BLaER1 treated with 17β-estradiol and CSF1 and Interleukin-3, amounts not matched to agents 10 nM and 100 nM (cell line): ENCODE measurements at regions not wholly inside any gene's neighbourhood (a gene's known extent, or its start where the extent isn't known, plus 50 kb on each side); places are given as distances from the start of the nearest gene placed in this dataset.

Experiments
- H3K27ac ChIP-seq, 11 experiments: shearing (Covaris generic); formaldehyde crosslinking; 2 replicates each; pipeline ENCODE4 v1.8.1; 2022
- H3K27me3 ChIP-seq, 11 experiments: shearing (Covaris generic); formaldehyde crosslinking; 2 replicates each; pipeline ENCODE4 v1.8.1; 2022
- H3K36me3 ChIP-seq, 11 experiments: shearing (Covaris generic); formaldehyde crosslinking; 2 replicates each; pipeline ENCODE4 v1.8.1; 2022
- H3K4me1 ChIP-seq, 10 experiments: shearing (Covaris generic); formaldehyde crosslinking; 2 replicates each; pipeline ENCODE4 v1.8.1; 2022
- H3K4me2 ChIP-seq, 11 experiments: shearing (Covaris generic); formaldehyde crosslinking; 2 replicates each; pipeline ENCODE4 v1.8.1; 2022
- H3K4me3 ChIP-seq, 10 experiments: shearing (Covaris generic); formaldehyde crosslinking; 2 replicates each; pipeline ENCODE4 v1.8.1; 2022
- H3K9ac ChIP-seq, 11 experiments: shearing (Covaris generic); formaldehyde crosslinking; 2 replicates each; pipeline ENCODE4 v1.8.1; 2022
- H3K9me3 ChIP-seq, 11 experiments: shearing (Covaris generic); formaldehyde crosslinking; replicated peaks in 1 of 11; 2 replicates each; pipeline ENCODE4 v1.8.1; 2022
- H4K20me1 ChIP-seq, 11 experiments: shearing (Covaris generic); formaldehyde crosslinking; 2 replicates each; pipeline ENCODE4 v1.8.1; 2022
- Cebpa-rat ChIP-seq, 11 experiments: shearing (Covaris generic); IDR thresholded peaks; 2 replicates each; pipeline ENCODE4 v1.8.1; 2022

DNA sequence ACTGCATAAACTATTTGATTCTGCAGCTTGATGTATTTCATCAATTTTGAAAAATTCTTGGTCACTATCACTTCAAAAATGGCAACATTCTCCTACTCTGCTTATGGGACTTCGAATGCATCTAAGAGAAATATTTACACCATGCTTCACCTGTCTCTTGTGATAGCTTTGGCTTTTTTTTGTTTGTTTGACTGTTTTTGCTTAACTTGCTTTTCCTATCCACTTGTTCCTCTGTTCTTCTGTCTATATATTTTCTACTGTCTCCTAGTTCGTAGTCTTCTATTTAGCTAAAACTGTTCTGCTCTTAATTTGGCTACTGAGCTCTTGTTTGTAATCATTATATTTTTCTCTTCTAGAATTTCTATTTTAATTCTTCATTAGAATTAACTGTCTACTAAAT is 94.4 kb downstream of the INHBA start:
- TF ChIP-seq Cebpa-rat (IDR thresholded peaks at IDR 0.05), result no peak
- H3K4me3 ChIP-seq, result no peak overlapping the region
- H3K4me2 ChIP-seq, result no peak overlapping the region
- no peak overlapping the region for H3K27ac ChIP-seq
- H3K36me3 ChIP-seq, result no peaks in the 10 kb centered on the region
- no peaks in the 10 kb centered on the region for H3K4me1 ChIP-seq
- no peaks in the 10 kb centered on the region for H3K9me3 ChIP-seq
- H4K20me1 ChIP-seq, result no peaks in the 10 kb centered on the region
- no peak overlapping the region for H3K9ac ChIP-seq
- no peaks in the 10 kb centered on the region for H3K27me3 ChIP-seq

DNA sequence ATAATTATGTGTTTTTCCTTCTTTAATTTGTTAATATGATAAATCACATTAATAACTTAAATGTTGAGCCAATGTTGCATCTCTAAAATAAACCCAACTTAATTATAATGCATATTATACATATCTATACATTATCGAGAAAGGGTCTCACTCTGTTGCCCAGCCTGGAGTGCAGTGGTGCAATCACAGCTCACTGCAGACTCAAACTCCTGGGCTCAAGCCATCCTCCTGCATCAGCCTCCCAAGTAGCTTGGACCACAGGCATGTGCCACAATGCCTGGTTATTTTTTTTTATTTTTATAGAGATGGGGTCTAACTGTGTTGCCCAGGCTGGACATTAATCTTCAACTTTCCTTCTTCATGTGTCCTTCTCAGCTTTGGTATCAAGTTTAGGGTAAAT is 98.9 kb downstream of the INHBA start:
- no peak overlapping the region for H3K4me3 ChIP-seq
- no peak for TF ChIP-seq Cebpa-rat (IDR thresholded peaks at IDR 0.05)
- H3K9ac ChIP-seq, result no peak overlapping the region
- no peak overlapping the region for H3K4me2 ChIP-seq
- H3K27me3 ChIP-seq, result no peaks in the 10 kb centered on the region
- no peak overlapping the region for H3K27ac ChIP-seq
- no peaks in the 10 kb centered on the region for H3K4me1 ChIP-seq
- no peaks in the 10 kb centered on the region for H4K20me1 ChIP-seq
- no peaks in the 10 kb centered on the region for H3K9me3 ChIP-seq
- H3K36me3 ChIP-seq, result no peaks in the 10 kb centered on the region

DNA sequence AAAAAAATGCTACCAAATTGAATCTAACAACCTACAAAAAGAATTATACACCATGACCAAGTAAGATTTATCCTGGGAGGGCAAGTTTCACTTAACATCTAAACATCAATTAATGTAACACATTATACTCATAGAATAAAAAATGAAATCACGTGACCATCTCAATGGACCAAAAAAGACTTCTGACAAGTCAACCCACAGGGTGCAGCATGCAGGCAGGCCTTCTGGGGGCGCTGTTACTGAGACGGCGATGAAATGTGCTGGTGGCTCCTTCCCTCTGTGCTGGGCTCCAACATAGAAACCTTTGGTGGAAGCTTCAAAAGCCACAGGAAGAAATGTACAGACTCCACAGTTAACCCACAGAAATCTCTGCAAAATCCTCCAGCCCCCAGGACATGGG is 103.1 kb downstream of the INHBA start:
- Histone ChIP-seq H3K36me3 (no peaks in the 10 kb centered on the region), H4K20me1 (no peaks in the 10 kb centered on the region), H3K4me2 (no peak overlapping the region), H3K9ac (no peak overlapping the region), H3K27me3 (no peaks in the 10 kb centered on the region), H3K27ac (no peak overlapping the region), H3K4me1 (no peaks in the 10 kb centered on the region), H3K4me3 (no peak overlapping the region), H3K9me3 (peaks cover 5 to 29% (median 10%) of the 10 kb centered on the region in 11 experiments; a peak in 19 of 22 replicates)
- no peak for TF ChIP-seq Cebpa-rat (IDR thresholded peaks at IDR 0.05)

DNA sequence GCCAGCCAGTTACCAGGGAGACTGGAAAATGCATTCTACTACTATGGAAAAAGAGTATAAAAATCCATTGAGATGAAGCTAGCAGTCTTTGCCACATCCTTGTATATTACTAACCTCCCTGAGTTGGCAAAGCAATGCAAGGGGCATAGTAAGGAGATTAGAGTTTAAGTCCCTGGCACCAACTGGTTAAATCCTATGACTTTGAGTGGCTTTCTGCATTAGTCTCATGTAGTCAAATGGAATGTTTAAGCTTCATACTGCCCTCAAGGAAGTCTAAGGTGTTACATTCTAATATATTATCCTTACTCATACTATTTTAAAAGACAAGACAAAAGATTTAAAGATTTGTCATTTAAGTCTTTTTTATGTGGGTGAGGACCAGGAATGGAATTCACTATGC is 110.1 kb downstream of the INHBA start:
- no peak overlapping the region for H3K27ac ChIP-seq
- no peak overlapping the region for H3K4me3 ChIP-seq
- H3K27me3 ChIP-seq, result no peaks in the 10 kb centered on the region
- H3K4me1 ChIP-seq, result peaks cover 0 to 7% (median 0%) of the 10 kb centered on the region in 10 experiments; a peak in 3 of 20 replicates
- H3K9ac ChIP-seq, result no peak overlapping the region
- H3K9me3 ChIP-seq, result peaks cover 5 to 27% (median 10%) of the 10 kb centered on the region in 11 experiments; a peak in 19 of 22 replicates
- no peaks in the 10 kb centered on the region for H4K20me1 ChIP-seq
- no peaks in the 10 kb centered on the region for H3K36me3 ChIP-seq
- no peak overlapping the region for H3K4me2 ChIP-seq
- no peak for TF ChIP-seq Cebpa-rat (IDR thresholded peaks at IDR 0.05)

DNA sequence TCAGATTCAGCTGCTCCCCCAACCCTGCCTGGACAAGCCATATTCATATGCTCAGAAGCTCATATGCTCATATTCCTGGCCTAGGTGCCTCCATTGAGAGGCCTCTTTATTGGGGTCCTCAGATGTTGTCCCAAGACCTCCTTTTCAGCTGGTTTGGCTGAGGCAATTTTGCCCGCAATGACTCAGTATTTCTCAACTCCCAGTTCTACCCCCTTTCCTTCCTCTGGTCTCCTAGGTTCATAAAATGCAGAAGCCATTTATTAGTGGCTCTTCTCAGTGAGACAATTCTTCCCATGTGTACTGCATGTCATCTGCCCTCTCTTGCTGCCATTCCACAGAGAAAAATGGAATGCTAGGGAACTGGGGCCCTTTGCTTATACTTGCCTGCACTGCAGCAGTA is 110.7 kb downstream of the INHBA start:
- H3K4me1 ChIP-seq, result peaks cover 0 to 7% (median 0%) of the 10 kb centered on the region in 10 experiments; a peak in 3 of 20 replicates
- no peak overlapping the region for H3K27ac ChIP-seq
- no peaks in the 10 kb centered on the region for H3K36me3 ChIP-seq
- H4K20me1 ChIP-seq, result no peaks in the 10 kb centered on the region
- no peak overlapping the region for H3K9ac ChIP-seq
- no peak for TF ChIP-seq Cebpa-rat (IDR thresholded peaks at IDR 0.05)
- H3K9me3 ChIP-seq, result peaks cover 5 to 21% (median 8%) of the 10 kb centered on the region in 11 experiments; a peak in 19 of 22 replicates
- H3K4me2 ChIP-seq, result 0 out of 22 replicates have a peak overlapping the region, but pooled peaks of 2 of the 11 experiments have one; percentile 4 to 6
- no peaks in the 10 kb centered on the region for H3K27me3 ChIP-seq
- H3K4me3 ChIP-seq, result no peak overlapping the region

DNA sequence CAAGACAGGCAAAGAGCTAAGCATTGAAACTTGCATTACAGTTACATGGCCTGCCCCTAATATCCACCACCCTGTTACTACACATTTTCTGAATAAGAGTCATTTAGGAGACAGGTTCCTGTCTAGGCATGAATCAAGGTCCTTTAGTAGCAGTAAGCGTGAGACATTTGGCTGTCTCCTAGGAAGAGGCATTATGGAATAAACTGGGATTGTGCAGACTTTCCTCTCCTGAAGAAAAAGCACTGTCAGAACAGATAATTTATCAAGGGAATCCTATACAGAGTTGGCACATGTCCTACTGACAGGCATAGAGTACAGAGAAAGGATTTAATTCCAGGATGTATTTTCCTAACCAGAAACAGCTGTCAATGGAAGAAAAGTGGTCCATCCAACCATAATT is 111.9 kb downstream of the INHBA start:
- H3K9ac ChIP-seq, result no peak overlapping the region
- peaks cover 0 to 9% (median 0%) of the 10 kb centered on the region in 11 experiments; a peak in 2 of 22 replicates for H3K9me3 ChIP-seq
- no peak overlapping the region for H3K4me2 ChIP-seq
- no peak overlapping the region for H3K4me3 ChIP-seq
- H3K36me3 ChIP-seq, result no peaks in the 10 kb centered on the region
- no peaks in the 10 kb centered on the region for H4K20me1 ChIP-seq
- no peak for TF ChIP-seq Cebpa-rat (IDR thresholded peaks at IDR 0.05)
- H3K27ac ChIP-seq, result no peak overlapping the region
- H3K27me3 ChIP-seq, result no peaks in the 10 kb centered on the region
- H3K4me1 ChIP-seq, result peaks cover 0 to 7% (median 0%) of the 10 kb centered on the region in 10 experiments; a peak in 3 of 20 replicates

DNA sequence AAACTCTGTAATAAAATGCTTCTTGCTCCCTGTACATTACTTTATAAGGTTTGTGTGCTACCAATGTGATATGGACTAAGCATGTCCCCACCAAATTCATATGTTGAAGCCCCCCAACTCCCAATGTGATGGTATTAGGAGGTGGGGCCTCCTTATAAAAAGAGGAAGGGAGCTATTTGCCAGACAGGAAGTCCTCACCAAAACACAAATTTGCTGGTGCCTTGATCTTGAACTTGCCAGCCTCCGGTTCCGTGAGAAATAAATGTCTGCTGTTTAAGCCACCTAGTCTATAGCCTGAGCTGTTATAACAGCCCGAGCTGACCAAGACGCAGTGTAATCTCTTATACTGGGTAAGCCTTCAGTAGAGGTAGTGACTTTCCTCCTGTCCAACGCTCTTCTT is 114.5 kb downstream of the INHBA start:
- H3K4me1 ChIP-seq, result peaks cover 0 to 7% (median 0%) of the 10 kb centered on the region in 10 experiments; a peak in 3 of 20 replicates
- H3K36me3 ChIP-seq, result no peaks in the 10 kb centered on the region
- H4K20me1 ChIP-seq, result no peaks in the 10 kb centered on the region
- H3K4me2 ChIP-seq, result no peak overlapping the region
- no peaks in the 10 kb centered on the region for H3K27me3 ChIP-seq
- H3K9me3 ChIP-seq, result peaks cover 0 to 2% (median 0%) of the 10 kb centered on the region in 11 experiments; a peak in 1 of 22 replicates
- no peak for TF ChIP-seq Cebpa-rat (IDR thresholded peaks at IDR 0.05)
- no peak overlapping the region for H3K9ac ChIP-seq
- no peak overlapping the region for H3K27ac ChIP-seq
- no peak overlapping the region for H3K4me3 ChIP-seq

DNA sequence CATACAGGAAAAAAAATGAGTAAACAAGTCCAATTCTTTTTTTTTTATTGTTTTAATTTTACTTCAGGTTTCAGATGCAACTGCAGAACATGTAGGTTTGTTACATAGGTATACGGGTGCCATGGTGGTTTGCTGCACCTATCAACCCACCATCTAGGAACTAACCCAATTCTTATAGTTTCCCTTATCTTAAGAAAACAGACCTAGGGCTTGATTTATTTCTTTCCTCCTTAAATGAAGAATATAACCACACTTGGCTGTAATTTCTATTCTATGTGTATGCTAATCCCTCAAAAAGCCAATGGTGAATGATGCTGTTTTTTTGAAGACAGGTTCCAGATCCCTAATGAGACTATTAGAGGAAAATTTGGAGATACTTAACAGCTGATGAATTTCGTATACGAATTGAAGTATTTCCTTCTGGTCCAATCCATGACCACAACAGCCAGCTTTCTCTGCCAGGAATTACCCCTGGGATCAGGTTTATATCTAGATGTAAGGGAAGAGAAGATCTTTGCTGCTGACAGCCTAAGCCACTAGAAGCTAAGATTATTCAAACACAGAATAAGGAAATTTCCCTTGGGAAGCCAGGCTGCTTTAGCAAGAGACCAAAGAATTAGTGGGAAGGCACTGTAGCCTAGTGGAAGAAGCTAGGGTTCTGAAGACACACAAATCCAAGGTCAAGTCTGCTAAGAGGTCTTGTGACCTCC is 115.8 kb downstream of the INHBA start:
- no peak overlapping the region for H3K4me3 ChIP-seq
- H3K36me3 ChIP-seq, result no peaks in the 10 kb centered on the region
- peaks cover 0 to 2% (median 0%) of the 10 kb centered on the region in 11 experiments; a peak in 1 of 22 replicates for H3K9me3 ChIP-seq
- H3K4me1 ChIP-seq, result peaks cover 0 to 1% (median 0%) of the 10 kb centered on the region in 10 experiments; a peak in 2 of 20 replicates
- H3K27me3 ChIP-seq, result no peaks in the 10 kb centered on the region
- no peaks in the 10 kb centered on the region for H4K20me1 ChIP-seq
- no peak overlapping the region for H3K9ac ChIP-seq
- H3K4me2 ChIP-seq, result no peak overlapping the region
- no peak for TF ChIP-seq Cebpa-rat (IDR thresholded peaks at IDR 0.05)
- no peak overlapping the region for H3K27ac ChIP-seq

DNA sequence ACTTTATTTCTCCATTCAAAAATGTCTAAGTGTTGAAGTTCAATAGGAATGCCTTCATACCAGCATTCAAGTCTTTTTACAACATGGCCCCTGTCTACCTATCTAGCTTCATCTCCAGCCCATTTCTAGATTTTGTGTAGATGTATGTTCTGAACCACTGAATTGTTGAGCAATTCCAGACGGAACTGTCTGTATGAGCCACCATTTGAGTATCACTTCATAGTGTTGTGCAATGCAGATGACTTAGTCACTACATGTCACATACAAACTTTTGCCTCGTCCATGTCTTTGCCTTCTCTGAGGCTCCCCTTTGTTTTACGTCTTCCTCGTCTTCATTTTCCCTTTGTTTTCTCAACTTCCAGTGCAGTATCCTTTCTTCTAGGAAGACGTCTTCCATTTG is 118.1 kb downstream of the INHBA start:
- TF ChIP-seq Cebpa-rat (IDR thresholded peaks at IDR 0.05), result no peak
- no peaks in the 10 kb centered on the region for H3K27me3 ChIP-seq
- no peaks in the 10 kb centered on the region for H4K20me1 ChIP-seq
- H3K9me3 ChIP-seq, result no peaks in the 10 kb centered on the region
- H3K4me3 ChIP-seq, result no peak overlapping the region
- no peak overlapping the region for H3K27ac ChIP-seq
- H3K4me2 ChIP-seq, result no peak overlapping the region
- H3K4me1 ChIP-seq, result no peaks in the 10 kb centered on the region
- H3K9ac ChIP-seq, result no peak overlapping the region
- no peaks in the 10 kb centered on the region for H3K36me3 ChIP-seq

DNA sequence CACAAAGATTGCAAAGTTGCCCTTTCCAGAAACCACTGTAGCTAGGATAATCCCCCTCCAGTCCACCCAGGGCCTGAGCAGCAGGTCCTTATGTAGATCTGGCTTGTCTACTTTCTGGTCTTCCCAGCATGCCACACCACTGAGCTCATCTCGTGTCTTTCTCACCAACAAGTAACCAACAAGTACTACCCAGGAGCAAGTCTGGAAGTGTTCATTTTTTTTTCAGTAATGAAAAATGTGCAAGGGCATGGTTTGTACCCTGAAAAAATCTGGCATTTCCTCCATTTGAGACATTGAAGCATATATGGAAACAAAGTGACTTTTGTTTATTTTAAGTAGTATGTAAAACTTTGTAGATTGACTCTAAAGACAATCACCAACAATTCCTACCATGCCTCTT is 120.8 kb downstream of the INHBA start:
- no peak for TF ChIP-seq Cebpa-rat (IDR thresholded peaks at IDR 0.05)
- Histone ChIP-seq H3K9me3 (no peaks in the 10 kb centered on the region), H4K20me1 (no peaks in the 10 kb centered on the region), H3K4me2 (no peak overlapping the region), H3K27me3 (no peaks in the 10 kb centered on the region), H3K9ac (no peak overlapping the region), H3K4me3 (no peak overlapping the region), H3K4me1 (no peaks in the 10 kb centered on the region), H3K27ac (no peak overlapping the region), H3K36me3 (no peaks in the 10 kb centered on the region)
